ENCODE measurements at regions not wholly inside any gene's neighbourhood (a gene's known extent, or its start where the extent isn't known, plus 50 kb on each side); places are given as distances from the start of the nearest gene placed in this dataset.

GRCh38 chr4:18611026-18611425 lies 589.5 kb upstream of the LCORL start:
- no peak overlapping the region for H3K27ac Mint-ChIP-seq
- no peak overlapping the region for H2BK12ac ChIP-seq (ENCODE audit: insufficient read length, low read depth, low read length)
- no peak overlapping the region for H3K18ac ChIP-seq (ENCODE audit: insufficient read length, low read depth, low read length)
- no peak overlapping the region for H3K4ac ChIP-seq (ENCODE audit: low read depth, low read length)
- H3K4me1 Mint-ChIP-seq = no peaks in the 10 kb centered on the region
- H3K36me3 Mint-ChIP-seq (ENCODE audit: insufficient read depth in 1 of 3, low read depth in 3 of 3) = no peaks in the 10 kb centered on the region
- DNase-seq = no peak
- no peaks in the 10 kb centered on the region for H3K27me3 ChIP-seq (ENCODE audit: insufficient read depth, low read length)
- H4K20me1 ChIP-seq (ENCODE audit: control insufficient read depth, insufficient read depth, insufficient read length) = no peaks in the 10 kb centered on the region
- no peak overlapping the region for H3K23ac ChIP-seq (ENCODE audit: insufficient read length, low read depth, low read length)
- no peaks in the 10 kb centered on the region for H3K4me1 ChIP-seq (ENCODE audit: insufficient read depth, low read length)
- no peaks in the 10 kb centered on the region for H3K9me3 ChIP-seq (ENCODE audit: control insufficient read depth, low read depth, low read length)
- no peak overlapping the region for H4K5ac ChIP-seq (ENCODE audit: insufficient read length, low read depth, low read length)
- H3K14ac ChIP-seq (ENCODE audit: insufficient read depth, low read length) = no peak overlapping the region
- H3K9me3 Mint-ChIP-seq = no peaks in the 10 kb centered on the region
- H2AFZ ChIP-seq (ENCODE audit: low read length) = no peak overlapping the region
- no peaks in the 10 kb centered on the region for H3K79me2 ChIP-seq (ENCODE audit: insufficient read depth, low read length)
- no peak for TF ChIP-seq CTCF (conservative IDR thresholded peaks at IDR 0.05)
- H2BK15ac ChIP-seq (ENCODE audit: low read depth, low read length) = no peak overlapping the region
- no peak overlapping the region for H2BK5ac ChIP-seq (ENCODE audit: insufficient read length, low read length)
- H3K4me3 Mint-ChIP-seq = no peak overlapping the region
- H3K27ac ChIP-seq (ENCODE audit: insufficient read length, low read depth, low read length) = no peak overlapping the region
- H2BK20ac ChIP-seq (ENCODE audit: low read depth, low read length, poor library complexity, severe bottlenecking) = no peak overlapping the region
- H3K9ac ChIP-seq (ENCODE audit: extremely low read depth, insufficient read length, low read length) = no peak overlapping the region
- no peak overlapping the region for H4K8ac ChIP-seq (replicated peaks; ENCODE audit: insufficient read length, low read depth, low read length)
- no peaks in the 10 kb centered on the region for H3K79me1 ChIP-seq (ENCODE audit: insufficient read depth, low read depth, low read length, poor library complexity, severe bottlenecking)
- no peak overlapping the region for H2AK5ac ChIP-seq (ENCODE audit: insufficient read length, low read length)
- no peak overlapping the region for H3T11ph ChIP-seq (ENCODE audit: low read length)
- H4K91ac ChIP-seq (ENCODE audit: insufficient read length, low read depth, low read length) = no peak overlapping the region
- H3K23me2 ChIP-seq (ENCODE audit: insufficient read length, low read depth, low read length, poor library complexity, severe bottlenecking) = no peaks in the 10 kb centered on the region
- no CpG with 5 or more reads among the region's 2 CpGs for WGBS (ENCODE audit: extremely low coverage, insufficient read length, low lambda C conversion rate)
- H3K56ac ChIP-seq (ENCODE audit: insufficient read length, low read depth, low read length) = no peak overlapping the region
- no peak overlapping the region for H3K4me2 ChIP-seq (ENCODE audit: insufficient read depth, insufficient read length, low read length)
- peaks cover 2% of the 10 kb centered on the region for H3K27me3 Mint-ChIP-seq (ENCODE audit: low read depth)
- no peak overlapping the region for H2BK120ac ChIP-seq (ENCODE audit: low read depth, low read length, poor library complexity, severe bottlenecking)
